ENCODE measurements at regions not wholly inside any gene's neighbourhood (a gene's known extent, or its start where the extent isn't known, plus 50 kb on each side); places are given as distances from the start of the nearest gene placed in this dataset.

GRCh38 chr1:207971331-207972219 lies 60.6 kb upstream of the CD34 start:
- H3K4me3 Mint-ChIP-seq: no peak overlapping the region
- no peaks in the 10 kb centered on the region for H3K4me1 Mint-ChIP-seq
- ATAC-seq (no peak), DNase-seq (ENCODE audit: low spot score in 2 of 2) (no peak)
- H3K36me3 Mint-ChIP-seq: no peaks in the 10 kb centered on the region
- no peak overlapping the region for H3K27ac Mint-ChIP-seq
- H3K9me3 Mint-ChIP-seq: no peaks in the 10 kb centered on the region

- no peaks in the 10 kb centered on the region for H3K4me1 Mint-ChIP-seq
- no peak overlapping the region for H3K27ac Mint-ChIP-seq
- no peak overlapping the region for H3K4me3 Mint-ChIP-seq
- no peaks in the 10 kb centered on the region for H3K36me3 Mint-ChIP-seq
- no peak for ATAC-seq
- DNase-seq (ENCODE audit: low spot score in 2 of 2): no peak
- H3K9me3 Mint-ChIP-seq: no peaks in the 10 kb centered on the region
Observed at GRCh38 chr1:207970329-207971233, 59.7 kb upstream of the CD34 start.

- peak; percentile 34 for ATAC-seq
- Mint-ChIP-seq H3K4me1 (no peaks in the 10 kb centered on the region), H3K4me3 (no peak overlapping the region)
Observed at GRCh38 chr1:207969528-207969927, 58.6 kb upstream of the CD34 start.

GRCh38 chr1:207968521-207969009 lies 57.6 kb upstream of the CD34 start:
- H3K4me1 Mint-ChIP-seq: no peaks in the 10 kb centered on the region
- DNase-seq (ENCODE audit: low spot score in 2 of 2) (no peak), ATAC-seq (no peak)
- H3K27ac Mint-ChIP-seq: no peak overlapping the region
- H3K9me3 Mint-ChIP-seq: no peaks in the 10 kb centered on the region
- H3K4me3 Mint-ChIP-seq: no peak overlapping the region
- H3K36me3 Mint-ChIP-seq: no peaks in the 10 kb centered on the region

More at GRCh38 chr1:207969528-207969927, 58.6 kb upstream of the CD34 start:
- Mint-ChIP-seq H3K27ac (no peak overlapping the region), H3K36me3 (no peaks in the 10 kb centered on the region), H3K9me3 (no peaks in the 10 kb centered on the region)
- no peak for DNase-seq (ENCODE audit: low spot score in 2 of 2)

GRCh38 chr1:207967703-207968102 lies 56.8 kb upstream of the CD34 start:
- DNase-seq (ENCODE audit: low spot score in 2 of 2) (no peak), ATAC-seq (no peak)
- H3K4me3 Mint-ChIP-seq: no peak overlapping the region
- no peak overlapping the region for H3K27ac Mint-ChIP-seq
- H3K4me1 Mint-ChIP-seq: peaks cover 6% of the 10 kb centered on the region
- no peaks in the 10 kb centered on the region for H3K9me3 Mint-ChIP-seq
- H3K36me3 Mint-ChIP-seq: peaks cover 4% of the 10 kb centered on the region

- no peaks in the 10 kb centered on the region for H3K9me3 Mint-ChIP-seq
- ATAC-seq (no peak), DNase-seq (ENCODE audit: low spot score in 2 of 2) (no peak)
- H3K27ac Mint-ChIP-seq: no peak overlapping the region
- peaks cover 11% of the 10 kb centered on the region for H3K4me1 Mint-ChIP-seq
- H3K36me3 Mint-ChIP-seq: peaks cover 10% of the 10 kb centered on the region
- H3K4me3 Mint-ChIP-seq: no peak overlapping the region
Observed at GRCh38 chr1:207966521-207966920, 55.6 kb upstream of the CD34 start.

GRCh38 chr1:207965392-207966387 lies 54.8 kb upstream of the CD34 start:
- ATAC-seq (no peak), DNase-seq (ENCODE audit: low spot score in 2 of 2) (no peak)
- Mint-ChIP-seq H3K27ac (no peak overlapping the region), H3K4me1 (peaks cover 11% of the 10 kb centered on the region), H3K4me3 (no peak overlapping the region), H3K36me3 (peaks cover 10% of the 10 kb centered on the region), H3K9me3 (no peaks in the 10 kb centered on the region)

- ATAC-seq: no peak
- no peak overlapping the region for H3K27ac Mint-ChIP-seq
- DNase-seq (ENCODE audit: low spot score in 2 of 2): no peak
- H3K4me1 Mint-ChIP-seq: peaks cover 11% of the 10 kb centered on the region
- peaks cover 10% of the 10 kb centered on the region for H3K36me3 Mint-ChIP-seq
- no peaks in the 10 kb centered on the region for H3K9me3 Mint-ChIP-seq
- peak overlapping the region; percentile 76 for H3K4me3 Mint-ChIP-seq
Observed at GRCh38 chr1:207964195-207964966, 53.5 kb upstream of the CD34 start.

GRCh38 chr1:207963427-207964194 lies 52.7 kb upstream of the CD34 start:
- peak; percentile 86 for ATAC-seq
- H3K4me3 Mint-ChIP-seq: peak overlapping the region; percentile 76
- peak overlapping the region; percentile 79 for H3K27ac Mint-ChIP-seq
- H3K4me1 Mint-ChIP-seq: peaks cover 11% of the 10 kb centered on the region
- peak; percentile 92 to 95 for DNase-seq (ENCODE audit: low spot score in 2 of 2)
- H3K36me3 Mint-ChIP-seq: peaks cover 10% of the 10 kb centered on the region
- H3K9me3 Mint-ChIP-seq: no peaks in the 10 kb centered on the region

- ATAC-seq: peak; percentile 6
Observed at GRCh38 chr1:207962716-207963426, 51.9 kb upstream of the CD34 start.

More at GRCh38 chr1:207962716-207963426, 51.9 kb upstream of the CD34 start:
- peak overlapping the region; percentile 76 for H3K4me3 Mint-ChIP-seq
- no peaks in the 10 kb centered on the region for H3K9me3 Mint-ChIP-seq
- no peak for DNase-seq (ENCODE audit: low spot score in 2 of 2)
- peaks cover 10% of the 10 kb centered on the region for H3K36me3 Mint-ChIP-seq
- peaks cover 11% of the 10 kb centered on the region for H3K4me1 Mint-ChIP-seq
- peak overlapping the region; percentile 79 for H3K27ac Mint-ChIP-seq
